Neuronal stem cell (in vitro differentiated cells): ENCODE measurements at regions not wholly inside any gene's neighbourhood (a gene's known extent, or its start where the extent isn't known, plus 50 kb on each side); places are given as distances from the start of the nearest gene placed in this dataset.

Experiments
- DNase-seq: peaks from one replicate; pipeline ENCODE4 v3.0.0-alpha.2; 2013; ENCODE audit warnings: low spot score
- H2AFZ ChIP-seq: one replicate; pipeline ENCODE4 v1.6.1; 2013; ENCODE audit warnings: mild to moderate bottlenecking, low read length, inconsistent platforms
- H2AK5ac ChIP-seq: 2 replicates; pipeline ENCODE4 v1.6.1; 2013; ENCODE audit warnings: low read depth, mild to moderate bottlenecking, inconsistent platforms, low read length, moderate library complexity, mixed read lengths
- H2BK120ac ChIP-seq: 2 replicates; pipeline ENCODE4 v1.6.1; 2013; ENCODE audit warnings: low read depth, mild to moderate bottlenecking, inconsistent platforms, low read length, moderate library complexity, mixed read lengths
- H2BK12ac ChIP-seq: one replicate; pipeline ENCODE4 v1.6.1; 2013; ENCODE audit warnings: low read length, inconsistent platforms
- H2BK15ac ChIP-seq: 2 replicates; pipeline ENCODE4 v1.6.1; 2013; ENCODE audit warnings: mild to moderate bottlenecking, low read length, inconsistent platforms, mixed read lengths
- H2BK5ac ChIP-seq: one replicate; pipeline ENCODE4 v1.6.1; 2013; ENCODE audit warnings: inconsistent platforms, mild to moderate bottlenecking, low read length, moderate library complexity
- H3K14ac ChIP-seq: one replicate; pipeline ENCODE4 v1.6.1; 2013; ENCODE audit warnings: low read length, inconsistent platforms
- H3K18ac ChIP-seq: 2 replicates; pipeline ENCODE4 v1.6.1; 2013; ENCODE audit warnings: low read length, inconsistent platforms
- H3K23ac ChIP-seq: 2 replicates; pipeline ENCODE4 v1.6.1; 2013; ENCODE audit warnings: low read depth, mild to moderate bottlenecking, mixed read lengths, low read length, inconsistent platforms; ENCODE audit not compliant: poor library complexity
- H3K27ac ChIP-seq: replicated peaks from 3 replicates; pipeline ENCODE4 v1.5.1; 2013; ENCODE audit warnings: low read length, inconsistent platforms
- H3K27me3 ChIP-seq, 3 experiments: 2 replicates each; pipeline ENCODE4 v1.6.1; 2013; ENCODE audit warnings: low read length in 3 of 3, mild to moderate bottlenecking in 2 of 3, inconsistent platforms in 1 of 3, low read depth in 1 of 3, mixed read lengths in 1 of 3, moderate library complexity in 1 of 3; ENCODE audit not compliant: control insufficient read depth in 3 of 3, insufficient read depth in 3 of 3
- H3K36me3 ChIP-seq, 2 donors: replicated peaks in 1 of 2; 2 replicates each; pipeline ENCODE4 v1.6.1; 2013; ENCODE audit warnings: low read length in 2 of 2; ENCODE audit not compliant: control insufficient read depth in 2 of 2, insufficient read depth in 2 of 2
- H3K4ac ChIP-seq: 2 replicates; pipeline ENCODE4 v1.6.1; 2013; ENCODE audit warnings: inconsistent platforms, mild to moderate bottlenecking, low read length, moderate library complexity
- H3K4me1 ChIP-seq, 2 donors: 1 replicate in 1 of 2; 2 replicates in 1 of 2; pipeline ENCODE4 v1.6.1; 2013; ENCODE audit warnings: low read length in 2 of 2, low read depth in 1 of 2; ENCODE audit not compliant: control insufficient read depth in 2 of 2, insufficient read depth in 1 of 2
- H3K4me2 ChIP-seq: one replicate; pipeline ENCODE4 v1.6.1; 2013; ENCODE audit warnings: mild to moderate bottlenecking, low read length, inconsistent platforms; ENCODE audit not compliant: insufficient read depth, poor library complexity, severe bottlenecking
- H3K4me3 ChIP-seq, 2 donors: 2 replicates each; pipeline ENCODE4 v1.5.1; 2013; ENCODE audit warnings: low read length in 2 of 2, mild to moderate bottlenecking in 2 of 2, inconsistent platforms in 1 of 2, moderate library complexity in 1 of 2
- H3K79me1 ChIP-seq: one replicate; pipeline ENCODE4 v1.6.1; 2013; ENCODE audit warnings: low read depth, mild to moderate bottlenecking, inconsistent platforms, low read length, moderate library complexity
- H3K9ac ChIP-seq: one replicate; pipeline ENCODE4 v1.6.1; 2013; ENCODE audit warnings: mild to moderate bottlenecking, low read depth, low read length, inconsistent platforms; ENCODE audit not compliant: poor library complexity
- H3K9me3 ChIP-seq, 2 donors: replicated peaks in 1 of 2; 2 replicates each; pipeline versions ENCODE3 to v1.6.1; 2013; ENCODE audit warnings: low read length in 2 of 2, mild to moderate bottlenecking in 2 of 2, inconsistent platforms in 1 of 2, low read depth in 1 of 2, mixed read lengths in 1 of 2, moderate library complexity in 1 of 2; ENCODE audit not compliant: control insufficient read depth in 2 of 2, insufficient read depth in 1 of 2
- H4K8ac ChIP-seq: one replicate; pipeline ENCODE4 v1.6.1; 2013; ENCODE audit warnings: low read depth, mild to moderate bottlenecking, inconsistent platforms, low read length, moderate library complexity
- H4K91ac ChIP-seq: one replicate; pipeline ENCODE4 v1.6.1; 2013; ENCODE audit warnings: low read length, low read depth, mild to moderate bottlenecking, inconsistent platforms; ENCODE audit not compliant: poor library complexity
- WGBS, 2 donors: extraction: QIAGEN DNeasy Blood & Tissue Kit; methylation state at CpG; one replicate each; pipeline ENCODE4 v1.1.7; 2013; ENCODE audit warnings: missing lambda C conversion rate in 2 of 2, mixed read lengths in 1 of 2; ENCODE audit not compliant: insufficient read length in 2 of 2, insufficient replicate concordance in 1 of 2; ENCODE audit errors: extremely low coverage in 2 of 2; 5-methylcytosine and 5-hydroxymethylcytosine counted together

- no peak overlapping the region for H3K4me2 ChIP-seq
- H3K9me3 ChIP-seq, result no peaks in the 10 kb centered on the region
- no peak overlapping the region for H4K91ac ChIP-seq
- no peak overlapping the region for H2BK120ac ChIP-seq
- no peaks in the 10 kb centered on the region for H3K36me3 ChIP-seq
- H3K4ac ChIP-seq, result no peak overlapping the region
- H3K27me3 ChIP-seq, result no peaks in the 10 kb centered on the region
- no peak overlapping the region for H3K9ac ChIP-seq
- H3K14ac ChIP-seq, result no peak overlapping the region
- no peaks in the 10 kb centered on the region for H3K4me1 ChIP-seq
- H3K18ac ChIP-seq, result peak overlapping the region; percentile 54
- no peak overlapping the region for H3K27ac ChIP-seq
- H2BK5ac ChIP-seq, result no peak overlapping the region
- H2AFZ ChIP-seq, result no peak overlapping the region
- DNase-seq, result no peak
- H2BK12ac ChIP-seq, result no peak overlapping the region
- no peak overlapping the region for H2BK15ac ChIP-seq
- H3K23ac ChIP-seq, result no peak overlapping the region
- no peak overlapping the region for H3K4me3 ChIP-seq
- no peaks in the 10 kb centered on the region for H3K79me1 ChIP-seq
- H2AK5ac ChIP-seq, result no peak overlapping the region
- WGBS, 2 donors, result no CpG with 5 or more reads among the region's 3 CpGs
- no peak overlapping the region for H4K8ac ChIP-seq
Observed at GRCh38 chr13:107743100-107743499, 472.2 kb downstream of the LIG4 start.

DNA sequence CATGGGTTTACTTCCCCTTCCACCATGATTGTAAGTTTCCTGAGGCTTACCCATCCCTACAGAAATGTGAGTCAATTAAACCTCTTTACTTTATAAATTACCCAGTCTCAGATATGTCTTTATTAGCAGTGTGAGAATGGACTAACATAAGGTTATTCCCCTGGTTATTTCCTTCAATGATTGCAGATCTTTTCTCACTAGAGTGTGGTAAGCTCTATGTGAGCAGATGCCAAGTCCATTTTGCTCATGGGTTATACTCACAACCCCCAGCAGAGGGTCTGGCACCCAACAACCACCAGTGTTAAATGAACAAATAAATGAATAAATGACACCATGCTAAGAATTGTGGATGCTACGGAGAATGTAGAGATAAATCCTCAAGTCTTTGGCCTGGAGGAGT, 472.8 kb downstream of the LIG4 start:
- Histone ChIP-seq H2BK15ac (no peak overlapping the region), H3K9ac (no peak overlapping the region), H3K27me3 (no peaks in the 10 kb centered on the region), H2AFZ (no peak overlapping the region), H3K79me1 (no peaks in the 10 kb centered on the region), H3K23ac (no peak overlapping the region), H2AK5ac (no peak overlapping the region), H3K36me3 (no peaks in the 10 kb centered on the region), H2BK12ac (no peak overlapping the region), H3K9me3 (no peaks in the 10 kb centered on the region), H3K4ac (no peak overlapping the region), H2BK5ac (no peak overlapping the region), H4K91ac (no peak overlapping the region), H3K4me2 (no peak overlapping the region), H3K18ac (no peak overlapping the region), H4K8ac (no peak overlapping the region), H2BK120ac (no peak overlapping the region), H3K14ac (no peak overlapping the region), H3K27ac (no peak overlapping the region), H3K4me1 (no peaks in the 10 kb centered on the region), H3K4me3 (no peak overlapping the region)
- WGBS, 2 donors, result no CpG with 5 or more reads among the region's 1 CpG
- DNase-seq, result no peak

GRCh38 chr13:107738004-107738403, 477.3 kb downstream of the LIG4 start:
- Histone ChIP-seq H3K79me1 (no peaks in the 10 kb centered on the region), H3K27me3 (no peaks in the 10 kb centered on the region), H2BK5ac (no peak overlapping the region), H3K4me2 (no peak overlapping the region), H3K18ac (no peak overlapping the region), H4K8ac (no peak overlapping the region), H3K23ac (no peak overlapping the region), H3K36me3 (no peaks in the 10 kb centered on the region), H3K4me3 (no peak overlapping the region), H3K27ac (no peak overlapping the region), H4K91ac (no peak overlapping the region), H3K9me3 (no peaks in the 10 kb centered on the region), H2BK12ac (no peak overlapping the region), H2AFZ (no peak overlapping the region), H3K14ac (no peak overlapping the region), H3K4ac (no peak overlapping the region), H2BK120ac (no peak overlapping the region), H2BK15ac (no peak overlapping the region), H3K9ac (no peak overlapping the region), H2AK5ac (no peak overlapping the region), H3K4me1 (no peaks in the 10 kb centered on the region)
- DNase-seq, result no peak
- no CpG with 5 or more reads among the region's 4 CpGs for WGBS, 2 donors

DNA sequence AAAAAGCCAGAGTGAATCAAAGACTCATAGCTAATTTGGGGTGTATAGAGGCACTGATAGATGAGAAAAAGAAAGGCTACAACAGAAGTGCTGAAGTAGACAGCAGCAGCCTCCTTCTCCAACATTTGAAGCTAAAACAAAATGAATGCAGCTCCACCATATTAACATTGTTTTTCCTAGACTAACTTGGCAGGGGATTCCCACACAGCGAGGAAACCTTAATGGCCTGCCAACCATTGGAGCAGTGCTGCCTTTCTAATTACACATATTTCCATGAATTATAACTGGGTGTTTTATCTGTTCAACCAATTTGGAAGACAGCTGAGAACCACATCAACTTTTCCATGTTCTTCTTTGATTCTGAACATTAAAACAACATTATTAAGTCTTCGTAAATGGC, 478.6 kb downstream of the LIG4 start:
- Histone ChIP-seq H3K14ac (no peak overlapping the region), H2BK120ac (no peak overlapping the region), H3K9ac (no peak overlapping the region), H4K91ac (no peak overlapping the region), H3K4me1 (no peaks in the 10 kb centered on the region), H3K79me1 (no peaks in the 10 kb centered on the region), H2BK15ac (no peak overlapping the region), H3K4me3 (no peak overlapping the region), H2BK12ac (no peak overlapping the region), H3K36me3 (no peaks in the 10 kb centered on the region), H3K27me3 (no peaks in the 10 kb centered on the region), H3K4me2 (no peak overlapping the region), H3K23ac (no peak overlapping the region), H2BK5ac (no peak overlapping the region), H3K27ac (no peak overlapping the region), H4K8ac (no peak overlapping the region), H2AK5ac (no peak overlapping the region), H3K18ac (no peak overlapping the region), H3K4ac (no peak overlapping the region), H3K9me3 (no peaks in the 10 kb centered on the region), H2AFZ (no peak overlapping the region)
- WGBS, 2 donors, result no CpG with 5 or more reads among the region's 2 CpGs
- DNase-seq, result no peak
